H9 (cell line): ENCODE measurements at regions not wholly inside any gene's neighbourhood (a gene's known extent, or its start where the extent isn't known, plus 50 kb on each side); places are given as distances from the start of the nearest gene placed in this dataset.

ENCODE experiments used
- DNase-seq: peaks from one replicate; pipeline ENCODE4 v3.0.0-alpha.2; 2017
- H2AFZ ChIP-seq: one replicate; pipeline ENCODE4 v1.6.1; 2013; ENCODE audit warnings: mild to moderate bottlenecking, low read length, control low read depth, moderate library complexity
- H2AK5ac ChIP-seq: 2 replicates; pipeline ENCODE4 v1.6.1; 2013; ENCODE audit warnings: low read length, control low read depth, mixed read lengths; ENCODE audit not compliant: insufficient read length
- H2BK120ac ChIP-seq: one replicate; pipeline ENCODE4 v1.6.1; 2013; ENCODE audit warnings: low read depth, mild to moderate bottlenecking, low read length, control low read depth, inconsistent platforms; ENCODE audit not compliant: poor library complexity, severe bottlenecking
- H2BK12ac ChIP-seq: 2 replicates; pipeline ENCODE4 v1.6.1; 2013; ENCODE audit warnings: low read length, control low read depth, mixed read lengths, low read depth; ENCODE audit not compliant: insufficient read length
- H2BK15ac ChIP-seq: 2 replicates; pipeline ENCODE4 v1.6.1; 2013; ENCODE audit warnings: low read depth, low read length, control low read depth
- H2BK20ac ChIP-seq: one replicate; pipeline ENCODE4 v1.6.1; 2013; ENCODE audit warnings: low read depth, mild to moderate bottlenecking, low read length, control low read depth, inconsistent platforms; ENCODE audit not compliant: poor library complexity, severe bottlenecking
- H2BK5ac ChIP-seq: 2 replicates; pipeline ENCODE4 v1.6.1; 2013; ENCODE audit warnings: low read length, control low read depth, mixed read lengths; ENCODE audit not compliant: insufficient read length
- H3K14ac ChIP-seq: 2 replicates; pipeline ENCODE4 v1.6.1; 2013; ENCODE audit warnings: low read length, control low read depth; ENCODE audit not compliant: insufficient read depth
- H3K18ac ChIP-seq: 2 replicates; pipeline ENCODE4 v1.6.1; 2013; ENCODE audit warnings: low read depth, mild to moderate bottlenecking, mixed read lengths, low read length, control low read depth; ENCODE audit not compliant: insufficient read length
- H3K23ac ChIP-seq: 2 replicates; pipeline ENCODE4 v1.6.1; 2013; ENCODE audit warnings: low read length, control low read depth, mixed read lengths, low read depth; ENCODE audit not compliant: insufficient read length
- H3K23me2 ChIP-seq: 2 replicates; pipeline ENCODE4 v1.6.1; 2013; ENCODE audit warnings: low read depth, mild to moderate bottlenecking, mixed read lengths, low read length, control low read depth; ENCODE audit not compliant: insufficient read length, poor library complexity, severe bottlenecking
- H3K27ac ChIP-seq: 2 replicates; pipeline ENCODE4 v1.5.1; 2013; ENCODE audit warnings: low read length, control low read depth, mixed read lengths, low read depth; ENCODE audit not compliant: insufficient read length
- H3K27me3 ChIP-seq: 2 replicates; pipeline ENCODE4 v1.6.1; 2013; ENCODE audit warnings: low read length, control low read depth, inconsistent platforms; ENCODE audit not compliant: insufficient read depth
- H3K4ac ChIP-seq: 2 replicates; pipeline ENCODE4 v1.6.1; 2013; ENCODE audit warnings: low read depth, mild to moderate bottlenecking, control low read depth, inconsistent platforms, low read length, moderate library complexity
- H3K4me1 ChIP-seq: 2 replicates; pipeline ENCODE4 v1.6.1; 2013; ENCODE audit warnings: low read length, control low read depth, inconsistent platforms; ENCODE audit not compliant: insufficient read depth
- H3K4me2 ChIP-seq: 2 replicates; pipeline ENCODE4 v1.6.1; 2013; ENCODE audit warnings: low read length, control low read depth, mixed read lengths; ENCODE audit not compliant: insufficient read length, insufficient read depth
- H3K56ac ChIP-seq: 2 replicates; pipeline ENCODE4 v1.6.1; 2013; ENCODE audit warnings: low read depth, mild to moderate bottlenecking, mixed read lengths, low read length, control low read depth; ENCODE audit not compliant: insufficient read length
- H3K79me1 ChIP-seq: 2 replicates; pipeline ENCODE4 v1.6.1; 2013; ENCODE audit warnings: low read depth, mild to moderate bottlenecking, moderate library complexity, low read length, control low read depth, inconsistent platforms; ENCODE audit not compliant: insufficient read depth, poor library complexity, severe bottlenecking
- H3K79me2 ChIP-seq: 2 replicates; pipeline ENCODE4 v1.6.1; 2013; ENCODE audit warnings: low read length, control low read depth, inconsistent platforms; ENCODE audit not compliant: insufficient read depth
- H3K9ac ChIP-seq: 2 replicates; pipeline ENCODE4 v1.6.1; 2013; ENCODE audit warnings: low read length, control low read depth, mixed read lengths; ENCODE audit not compliant: insufficient read length; ENCODE audit errors: extremely low read depth
- H3K9me3 ChIP-seq: one replicate; pipeline ENCODE4 v1.6.1; 2013; ENCODE audit warnings: low read depth, low read length, inconsistent platforms; ENCODE audit not compliant: control insufficient read depth
- H3T11ph ChIP-seq: one replicate; pipeline ENCODE4 v1.6.1; 2013; ENCODE audit warnings: mild to moderate bottlenecking, low read length, control low read depth, inconsistent platforms
- H4K20me1 ChIP-seq: one replicate; pipeline ENCODE4 v1.6.1; 2013; ENCODE audit not compliant: control insufficient read depth, insufficient read length, insufficient read depth
- H4K5ac ChIP-seq: 2 replicates; pipeline ENCODE4 v1.6.1; 2013; ENCODE audit warnings: low read depth, mild to moderate bottlenecking, mixed read lengths, low read length, control low read depth; ENCODE audit not compliant: insufficient read length
- H4K8ac ChIP-seq: replicated peaks from 2 replicates; pipeline ENCODE4 v1.6.1; 2013; ENCODE audit warnings: low read length, control low read depth, mixed read lengths, low read depth; ENCODE audit not compliant: insufficient read length
- H4K91ac ChIP-seq: 2 replicates; pipeline ENCODE4 v1.6.1; 2013; ENCODE audit warnings: low read depth, mild to moderate bottlenecking, moderate library complexity, mixed read lengths, low read length, control low read depth; ENCODE audit not compliant: insufficient read length
- H3K27ac Mint-ChIP-seq, 3 experiments: 2 replicates in 2 of 3; 3 replicates in 1 of 3; pipeline ENCODE4 v1.8.0; 2020 to 2021; ENCODE audit warnings: mixed read lengths in 3 of 3, mild to moderate bottlenecking in 1 of 3, moderate library complexity in 1 of 3
- H3K27me3 Mint-ChIP-seq: 2 replicates; pipeline ENCODE4 v1.8.0; 2021; ENCODE audit warnings: low read depth, mild to moderate bottlenecking, moderate library complexity, mixed read lengths
- H3K36me3 Mint-ChIP-seq, 3 experiments: 2 replicates in 2 of 3; 3 replicates in 1 of 3; pipeline ENCODE4 v1.8.0; 2020 to 2021; ENCODE audit warnings: low read depth in 3 of 3, mixed read lengths in 3 of 3; ENCODE audit not compliant: insufficient read depth in 1 of 3
- H3K4me1 Mint-ChIP-seq, 2 experiments: 2 replicates each; pipeline ENCODE4 v1.8.0; 2020; ENCODE audit warnings: mixed read lengths in 2 of 2
- H3K4me3 Mint-ChIP-seq, 2 experiments: 2 replicates in 1 of 2; 3 replicates in 1 of 2; pipeline ENCODE4 v1.8.0; 2020 to 2021; ENCODE audit warnings: mild to moderate bottlenecking in 2 of 2, mixed read lengths in 2 of 2, moderate library complexity in 1 of 2
- H3K9me3 Mint-ChIP-seq, 2 experiments: 2 replicates in 1 of 2; 3 replicates in 1 of 2; pipeline ENCODE4 v1.8.0; 2020; ENCODE audit warnings: mild to moderate bottlenecking in 2 of 2, mixed read lengths in 2 of 2, moderate library complexity in 1 of 2
- CTCF ChIP-seq: fragments of 200-600 bp; sonication (generic); conservative IDR thresholded peaks from 3 replicates; pipeline ENCODE4 v1.8.0; 2021; ENCODE audit warnings: antibody characterized with exemption, mild to moderate bottlenecking
- WGBS: extraction: QIAGEN DNeasy Blood & Tissue Kit; methylation state at CpG from one replicate; pipeline ENCODE4 v1.1.7; 2013; ENCODE audit warnings: missing lambda C conversion rate, low lambda C conversion rate, mixed read lengths; ENCODE audit not compliant: insufficient read length; ENCODE audit errors: extremely low coverage; 5-methylcytosine and 5-hydroxymethylcytosine counted together

DNA sequence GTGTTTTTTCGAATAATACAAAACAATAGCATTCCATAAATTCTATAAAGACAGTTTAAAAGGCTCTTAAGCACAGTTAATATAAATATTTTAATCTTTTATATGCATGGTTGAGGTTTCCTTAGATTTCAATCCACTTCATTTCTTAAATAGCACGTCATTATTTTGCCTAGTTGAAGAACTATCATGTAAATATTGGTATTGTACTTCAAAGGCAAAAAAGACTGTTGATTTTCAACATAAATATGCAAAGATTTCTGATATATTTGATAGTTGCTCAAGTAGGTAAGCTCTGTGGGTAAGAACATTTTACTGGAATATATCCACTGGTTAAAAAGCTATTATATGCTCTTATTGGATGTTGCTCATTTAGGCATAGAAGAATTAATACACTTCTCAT is 458.6 kb downstream of the NR2F1-AS1 start:
- no peaks in the 10 kb centered on the region for H3K79me1 ChIP-seq
- H4K8ac ChIP-seq: no peak overlapping the region
- H2AK5ac ChIP-seq: no peak overlapping the region
- H3K9me3 ChIP-seq: no peaks in the 10 kb centered on the region
- Mint-ChIP-seq H3K4me3 (no peak overlapping the region), H3K4me1 (peaks cover 15 to 16% of the 10 kb centered on the region in 2 experiments), H3K27ac (no peak overlapping the region), H3K27me3 (no peaks in the 10 kb centered on the region), H3K9me3 (no peaks in the 10 kb centered on the region), H3K36me3 (no peaks in the 10 kb centered on the region)
- H4K5ac ChIP-seq: no peak overlapping the region
- no peak overlapping the region for H2BK5ac ChIP-seq
- TF ChIP-seq CTCF: no peak
- H2BK20ac ChIP-seq: no peak overlapping the region
- no peak overlapping the region for H3K9ac ChIP-seq
- H4K91ac ChIP-seq: no peak overlapping the region
- no peaks in the 10 kb centered on the region for H3K27me3 ChIP-seq
- H3K79me2 ChIP-seq: no peaks in the 10 kb centered on the region
- H3K23me2 ChIP-seq: no peaks in the 10 kb centered on the region
- H3K4me2 ChIP-seq: no peak overlapping the region
- DNase-seq: no peak
- H2BK15ac ChIP-seq: no peak overlapping the region
- H3T11ph ChIP-seq: no peak overlapping the region
- H2BK120ac ChIP-seq: no peak overlapping the region
- no peak overlapping the region for H3K27ac ChIP-seq
- H3K18ac ChIP-seq: no peak overlapping the region
- H2AFZ ChIP-seq: no peak overlapping the region
- WGBS: no CpG with 5 or more reads among the region's 2 CpGs
- no peaks in the 10 kb centered on the region for H3K4me1 ChIP-seq
- H3K14ac ChIP-seq: no peak overlapping the region
- H3K23ac ChIP-seq: no peak overlapping the region
- no peaks in the 10 kb centered on the region for H4K20me1 ChIP-seq
- no peak overlapping the region for H3K56ac ChIP-seq
- no peak overlapping the region for H3K4ac ChIP-seq
- no peak overlapping the region for H2BK12ac ChIP-seq
